Calu3 (cell line): ENCODE measurements at regions not wholly inside any gene's neighbourhood (a gene's known extent, or its start where the extent isn't known, plus 50 kb on each side); places are given as distances from the start of the nearest gene placed in this dataset.

ENCODE experiments used
- BruUV-seq: library from RNA; stranded (reverse); fragments of 400-500 nt; replicated peaks from 2 replicates; lab custom pipeline; 2021; lab: Mats Ljungman, UMichigan
- CTCF ChIA-PET: fragments of 300-600 bp; sonication (Branson Sonifier 250); formaldehyde crosslinking; loops from one replicate; lab custom pipeline; 2022; ENCODE audit warnings: antibody characterized with exemption; lab: Charles Lee
- DNase-seq: peaks from one replicate; pipeline ENCODE4 v3.0.0; 2022
- H3K27ac Mint-ChIP-seq: one replicate; pipeline ENCODE4 v1.8.0; 2022; ENCODE audit warnings: mixed read lengths; ENCODE audit not compliant: unreplicated experiment
- H3K27me3 Mint-ChIP-seq: one replicate; pipeline ENCODE4 v1.8.0; 2022; ENCODE audit warnings: mixed read lengths; ENCODE audit not compliant: unreplicated experiment
- H3K36me3 Mint-ChIP-seq: one replicate; pipeline ENCODE4 v1.8.0; 2022; ENCODE audit warnings: mild to moderate bottlenecking, moderate library complexity, mixed read lengths; ENCODE audit not compliant: insufficient read depth, unreplicated experiment
- H3K4me1 Mint-ChIP-seq: one replicate; pipeline ENCODE4 v1.8.0; 2022; ENCODE audit warnings: mild to moderate bottlenecking, low read depth, mixed read lengths; ENCODE audit not compliant: unreplicated experiment
- H3K4me3 Mint-ChIP-seq: one replicate; pipeline ENCODE4 v1.8.0; 2022; ENCODE audit warnings: mild to moderate bottlenecking, low read depth, moderate library complexity, mixed read lengths; ENCODE audit not compliant: unreplicated experiment
- H3K9me3 Mint-ChIP-seq: one replicate; pipeline ENCODE4 v1.8.0; 2022; ENCODE audit warnings: low read depth, mixed read lengths; ENCODE audit not compliant: unreplicated experiment
- intact Hi-C: fragments of 100-400 bp; cut with micrococcal nuclease; formaldehyde crosslinking; loops from one replicate; pipeline ENCODE4 v1.10.0; 2022; ENCODE audit not compliant: unreplicated experiment
- TF ChIP-seq, protein P1 (sequence below): fragments of 200-600 bp; IDR thresholded peaks from one replicate; pipeline ENCODE4 v1.8.0; 2022; ENCODE audit warnings: antibody characterized with exemption; ENCODE audit not compliant: unreplicated experiment

DNA sequence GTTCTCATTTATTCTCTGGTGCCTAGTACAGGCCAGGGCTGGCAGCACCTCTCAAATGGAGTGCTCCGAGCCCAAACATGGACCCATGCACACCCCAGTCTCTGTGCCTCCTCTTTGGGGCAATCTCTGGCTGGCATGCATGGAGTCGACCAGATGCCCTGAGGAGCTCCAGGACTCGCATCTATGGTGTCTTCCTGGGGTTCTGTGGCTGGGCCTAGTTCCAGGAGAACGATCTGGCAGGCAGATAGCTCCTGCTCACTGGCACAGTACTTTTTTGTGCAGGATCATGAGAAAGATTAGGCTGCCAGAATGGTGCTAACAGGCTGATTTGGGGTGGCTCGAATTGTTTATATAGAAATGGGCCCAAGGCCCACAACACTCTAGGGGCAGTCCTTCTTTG is 72.0 kb upstream of the PJA1 start:
- no TSS peak for BruUV-seq
- H3K4me3 Mint-ChIP-seq: no peak overlapping the region
- intact Hi-C loops: no loop called here
- CTCF ChIA-PET: no interaction called here
- no peaks in the 10 kb centered on the region for H3K9me3 Mint-ChIP-seq
- no peaks in the 10 kb centered on the region for H3K36me3 Mint-ChIP-seq
- H3K4me1 Mint-ChIP-seq: no peaks in the 10 kb centered on the region
- TF ChIP-seq, protein P1, sequence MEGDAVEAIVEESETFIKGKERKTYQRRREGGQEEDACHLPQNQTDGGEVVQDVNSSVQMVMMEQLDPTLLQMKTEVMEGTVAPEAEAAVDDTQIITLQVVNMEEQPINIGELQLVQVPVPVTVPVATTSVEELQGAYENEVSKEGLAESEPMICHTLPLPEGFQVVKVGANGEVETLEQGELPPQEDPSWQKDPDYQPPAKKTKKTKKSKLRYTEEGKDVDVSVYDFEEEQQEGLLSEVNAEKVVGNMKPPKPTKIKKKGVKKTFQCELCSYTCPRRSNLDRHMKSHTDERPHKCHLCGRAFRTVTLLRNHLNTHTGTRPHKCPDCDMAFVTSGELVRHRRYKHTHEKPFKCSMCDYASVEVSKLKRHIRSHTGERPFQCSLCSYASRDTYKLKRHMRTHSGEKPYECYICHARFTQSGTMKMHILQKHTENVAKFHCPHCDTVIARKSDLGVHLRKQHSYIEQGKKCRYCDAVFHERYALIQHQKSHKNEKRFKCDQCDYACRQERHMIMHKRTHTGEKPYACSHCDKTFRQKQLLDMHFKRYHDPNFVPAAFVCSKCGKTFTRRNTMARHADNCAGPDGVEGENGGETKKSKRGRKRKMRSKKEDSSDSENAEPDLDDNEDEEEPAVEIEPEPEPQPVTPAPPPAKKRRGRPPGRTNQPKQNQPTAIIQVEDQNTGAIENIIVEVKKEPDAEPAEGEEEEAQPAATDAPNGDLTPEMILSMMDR: no peak
- DNase-seq: no peak
- H3K27ac Mint-ChIP-seq: no peak overlapping the region
- H3K27me3 Mint-ChIP-seq: peaks cover 9% of the 10 kb centered on the region

DNA sequence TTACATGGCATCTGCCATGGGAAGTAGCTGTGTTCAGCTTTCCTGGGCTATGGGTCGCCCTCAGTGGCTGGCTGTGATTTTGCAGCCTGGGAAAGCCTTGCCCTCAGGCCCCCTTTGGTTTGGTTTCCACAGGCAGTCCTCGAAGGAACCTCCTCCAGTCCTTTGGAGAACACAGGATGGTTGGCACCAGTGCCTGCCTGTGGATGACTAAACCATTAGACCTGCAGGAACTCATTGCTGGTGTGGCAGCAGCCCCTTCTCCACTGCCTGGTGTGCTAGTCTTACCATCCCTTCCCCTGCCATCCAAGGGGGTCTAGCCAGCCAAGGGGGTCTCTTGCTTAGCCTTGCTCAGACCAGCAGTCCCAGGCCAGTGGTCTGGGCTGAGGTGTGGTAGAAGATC is 71.4 kb upstream of the PJA1 start:
- CTCF ChIA-PET: no interaction called here

DNA sequence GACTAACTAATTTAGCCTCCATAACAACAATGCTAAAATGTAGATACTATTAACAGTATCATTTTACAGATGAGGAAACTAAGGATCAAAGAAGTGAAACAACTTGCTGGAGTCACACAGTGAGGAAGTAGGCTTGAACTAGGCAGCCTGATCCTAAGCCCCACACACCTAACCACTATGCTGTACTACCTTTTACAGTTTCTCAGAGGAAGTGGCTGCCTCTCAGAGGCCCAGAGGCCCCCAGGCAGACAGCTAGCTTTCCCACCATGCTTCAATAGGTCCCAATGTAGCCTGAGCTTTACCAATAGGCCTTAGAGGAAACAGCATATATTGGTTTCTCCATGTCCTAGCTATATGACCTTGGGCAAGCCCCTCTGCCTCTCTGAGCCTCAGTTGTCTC is 69.4 kb upstream of the PJA1 start:
- intact Hi-C loops: no loop called here
- no peaks in the 10 kb centered on the region for H3K36me3 Mint-ChIP-seq
- no peak overlapping the region for H3K27ac Mint-ChIP-seq

More for the DNA sequence above, 71.4 kb upstream of the PJA1 start:
- TF ChIP-seq, protein P1: no peak
- Mint-ChIP-seq H3K4me1 (no peaks in the 10 kb centered on the region), H3K27ac (no peak overlapping the region), H3K36me3 (no peaks in the 10 kb centered on the region), H3K4me3 (no peak overlapping the region), H3K9me3 (no peaks in the 10 kb centered on the region), H3K27me3 (peaks cover 3% of the 10 kb centered on the region)
- no TSS peak for BruUV-seq
- DNase-seq: no peak
- intact Hi-C loops: no loop called here

DNA sequence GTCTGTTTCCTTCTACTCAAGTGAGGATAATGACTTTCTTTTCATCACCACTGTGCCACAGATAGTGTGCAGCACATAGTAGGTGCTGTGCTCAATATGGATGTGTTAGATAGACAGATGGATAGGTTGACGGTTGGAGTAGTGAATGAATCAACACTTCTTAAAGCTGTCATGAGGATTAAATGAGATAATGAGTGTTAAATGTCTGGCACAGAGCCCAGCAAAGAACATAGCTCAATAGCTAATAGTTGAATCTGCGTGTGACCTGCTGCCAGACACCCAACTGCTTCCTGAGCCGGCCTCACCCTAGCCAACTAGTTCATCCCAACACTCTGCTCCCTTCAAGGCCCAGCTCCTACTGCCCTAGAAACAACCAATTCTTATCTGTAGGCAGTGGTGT is 67.7 kb upstream of the PJA1 start:
- DNase-seq: no peak
- BruUV-seq: no TSS peak
- Mint-ChIP-seq H3K36me3 (no peaks in the 10 kb centered on the region), H3K9me3 (no peaks in the 10 kb centered on the region), H3K27me3 (peaks cover 17% of the 10 kb centered on the region), H3K4me3 (no peak overlapping the region), H3K27ac (no peak overlapping the region), H3K4me1 (no peaks in the 10 kb centered on the region)
- TF ChIP-seq, protein P1: no peak
- intact Hi-C loops: no loop called here
- CTCF ChIA-PET: no interaction called here

More for the DNA sequence above, 69.4 kb upstream of the PJA1 start:
- peaks cover 17% of the 10 kb centered on the region for H3K27me3 Mint-ChIP-seq
- no peak overlapping the region for H3K4me3 Mint-ChIP-seq
- H3K9me3 Mint-ChIP-seq: no peaks in the 10 kb centered on the region
- TF ChIP-seq, protein P1: no peak
- no TSS peak for BruUV-seq
- no peak for DNase-seq
- no peaks in the 10 kb centered on the region for H3K4me1 Mint-ChIP-seq
- CTCF ChIA-PET: no interaction called here
